DOHH2 (cell line): ENCODE measurements at regions not wholly inside any gene's neighbourhood (a gene's known extent, or its start where the extent isn't known, plus 50 kb on each side); places are given as distances from the start of the nearest gene placed in this dataset.

ENCODE experiments used
- EZH2phosphoT487 ChIP-seq: fragments of 200-600 bp; sonication (generic); IDR thresholded peaks from 2 replicates; pipeline ENCODE4 v1.6.1; 2017; ENCODE audit warnings: borderline replicate concordance, mild to moderate bottlenecking, antibody characterized with exemption, low read length, moderate library complexity, mixed read lengths
- TF ChIP-seq, protein P1 (sequence below): fragments of 200-600 bp; sonication (generic); IDR thresholded peaks from one replicate; pipeline ENCODE4 v1.5.1; 2014; ENCODE audit warnings: antibody characterized with exemption, mild to moderate bottlenecking, low read depth, low read length; ENCODE audit not compliant: poor library complexity, severe bottlenecking

DNA sequence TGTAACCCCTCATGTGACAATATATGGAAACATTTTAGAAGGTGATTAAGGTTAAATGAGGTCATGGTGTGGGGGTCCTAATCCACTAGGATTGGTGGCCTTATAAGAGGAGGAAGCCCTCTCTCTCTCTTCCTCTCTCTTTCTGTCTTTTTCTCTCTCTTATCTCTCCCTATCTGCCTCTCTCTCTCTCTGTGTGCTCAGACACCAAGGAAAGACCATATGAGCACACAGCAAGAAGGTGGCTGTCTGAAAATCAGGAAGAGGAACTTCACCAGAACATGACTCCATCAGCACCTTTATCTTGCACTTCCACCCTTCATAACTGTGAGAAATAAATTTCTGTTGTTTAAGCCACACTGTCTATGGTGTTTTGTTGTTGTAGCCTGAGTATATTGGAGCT is 1472.2 kb downstream of the PCDH7 start:
- TF ChIP-seq, protein P1, sequence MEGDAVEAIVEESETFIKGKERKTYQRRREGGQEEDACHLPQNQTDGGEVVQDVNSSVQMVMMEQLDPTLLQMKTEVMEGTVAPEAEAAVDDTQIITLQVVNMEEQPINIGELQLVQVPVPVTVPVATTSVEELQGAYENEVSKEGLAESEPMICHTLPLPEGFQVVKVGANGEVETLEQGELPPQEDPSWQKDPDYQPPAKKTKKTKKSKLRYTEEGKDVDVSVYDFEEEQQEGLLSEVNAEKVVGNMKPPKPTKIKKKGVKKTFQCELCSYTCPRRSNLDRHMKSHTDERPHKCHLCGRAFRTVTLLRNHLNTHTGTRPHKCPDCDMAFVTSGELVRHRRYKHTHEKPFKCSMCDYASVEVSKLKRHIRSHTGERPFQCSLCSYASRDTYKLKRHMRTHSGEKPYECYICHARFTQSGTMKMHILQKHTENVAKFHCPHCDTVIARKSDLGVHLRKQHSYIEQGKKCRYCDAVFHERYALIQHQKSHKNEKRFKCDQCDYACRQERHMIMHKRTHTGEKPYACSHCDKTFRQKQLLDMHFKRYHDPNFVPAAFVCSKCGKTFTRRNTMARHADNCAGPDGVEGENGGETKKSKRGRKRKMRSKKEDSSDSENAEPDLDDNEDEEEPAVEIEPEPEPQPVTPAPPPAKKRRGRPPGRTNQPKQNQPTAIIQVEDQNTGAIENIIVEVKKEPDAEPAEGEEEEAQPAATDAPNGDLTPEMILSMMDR: no peak
- TF ChIP-seq EZH2phosphoT487: no peak
